GM12878 (cell line): ENCODE measurements at regions not wholly inside any gene's neighbourhood (a gene's known extent, or its start where the extent isn't known, plus 50 kb on each side); places are given as distances from the start of the nearest gene placed in this dataset.

Experiments used
- CHD1 ChIP-seq: IDR thresholded peaks from 2 replicates; pipeline ENCODE4 v1.6.1; 2012; ENCODE audit warnings: low read depth, low read length, improper control_type of control experiment
- CHD2 ChIP-seq: IDR thresholded peaks from 2 replicates; pipeline ENCODE4 v1.6.1; 2011; ENCODE audit warnings: low read depth, low read length, improper control_type of control experiment, borderline replicate concordance
- GABPA ChIP-seq: IDR thresholded peaks from 2 replicates; pipeline ENCODE4 v1.6.1; 2014; ENCODE audit warnings: antibody characterized with exemption, low read depth, mild to moderate bottlenecking, inconsistent platforms
- MYC ChIP-seq: IDR thresholded peaks from 2 replicates; pipeline ENCODE4 v1.6.1; 2011; ENCODE audit warnings: mild to moderate bottlenecking, low read length, moderate library complexity, inconsistent platforms; ENCODE audit not compliant: insufficient read depth, insufficient replicate concordance, insufficient read length, severe bottlenecking
- POLR2A ChIP-seq: IDR thresholded peaks from 2 replicates; pipeline ENCODE4 v1.6.1; 2011; ENCODE audit warnings: low read depth, mild to moderate bottlenecking, low read length
- SP1 ChIP-seq: IDR thresholded peaks from one replicate; pipeline ENCODE4 v1.6.1; 2011; ENCODE audit warnings: low read depth, low read length
- YY1 ChIP-seq: IDR thresholded peaks from 2 replicates; pipeline ENCODE4 v1.6.1; 2011; ENCODE audit warnings: low read depth, mild to moderate bottlenecking, low read length
- TF ChIP-seq, protein P1 (sequence below): IDR thresholded peaks from 2 replicates; pipeline ENCODE4 v1.6.1; 2011; ENCODE audit warnings: low read depth, low read length, improper control_type of control experiment, borderline replicate concordance
- TF ChIP-seq, protein P2 (sequence below): fragments of 450-650 bp; IDR thresholded peaks from 2 replicates; pipeline ENCODE4 v1.6.1; 2016; ENCODE audit warnings: mild to moderate bottlenecking
- TF ChIP-seq, protein P3 (sequence below), 3 experiments: IDR thresholded peaks in 2 of 3; conservative IDR thresholded peaks in 1 of 3; 2 replicates each; pipeline ENCODE4 v1.5.1; 2011; ENCODE audit warnings: low read depth in 3 of 3, low read length in 3 of 3, mild to moderate bottlenecking in 3 of 3, control low read depth in 2 of 3, moderate library complexity in 2 of 3, inconsistent platforms in 1 of 3, mixed read lengths in 1 of 3; ENCODE audit not compliant: control insufficient read depth in 2 of 3, insufficient read depth in 1 of 3; ENCODE audit errors: extremely low read depth in 1 of 3
- TF ChIP-seq, protein P4 (sequence below): fragments of 450-650 bp; IDR thresholded peaks from 2 replicates; pipeline ENCODE4 v1.6.1; 2017; ENCODE audit warnings: mild to moderate bottlenecking

DNA sequence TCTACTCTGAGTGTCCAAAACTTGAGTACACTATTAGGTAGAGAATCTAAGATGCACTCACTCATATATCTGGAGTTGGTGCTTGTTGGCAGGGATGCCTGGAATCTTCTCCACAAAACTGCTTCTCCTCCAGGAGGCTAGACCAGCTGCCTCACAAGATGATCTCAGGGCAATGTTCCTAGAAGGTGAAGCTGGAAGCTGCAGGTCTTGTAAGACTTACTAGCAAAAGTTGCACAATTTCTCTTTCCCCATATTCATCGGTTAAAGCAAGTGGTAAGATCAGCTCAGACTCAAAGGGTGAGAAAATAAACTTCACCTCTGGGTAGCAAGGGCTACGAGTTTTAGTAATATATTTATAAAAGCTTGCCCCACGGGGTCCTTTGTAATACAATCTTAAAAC, 454.4 kb upstream of the ACVR2A start:
- TF ChIP-seq GABPA (no peak), MYC (no peak), YY1 (no peak), CHD2 (no peak), SP1 (no peak), POLR2A (no peak), CHD1 (no peak)
- TF ChIP-seq, protein P1, sequence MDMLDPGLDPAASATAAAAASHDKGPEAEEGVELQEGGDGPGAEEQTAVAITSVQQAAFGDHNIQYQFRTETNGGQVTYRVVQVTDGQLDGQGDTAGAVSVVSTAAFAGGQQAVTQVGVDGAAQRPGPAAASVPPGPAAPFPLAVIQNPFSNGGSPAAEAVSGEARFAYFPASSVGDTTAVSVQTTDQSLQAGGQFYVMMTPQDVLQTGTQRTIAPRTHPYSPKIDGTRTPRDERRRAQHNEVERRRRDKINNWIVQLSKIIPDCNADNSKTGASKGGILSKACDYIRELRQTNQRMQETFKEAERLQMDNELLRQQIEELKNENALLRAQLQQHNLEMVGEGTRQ: no peak
- TF ChIP-seq, protein P2, sequence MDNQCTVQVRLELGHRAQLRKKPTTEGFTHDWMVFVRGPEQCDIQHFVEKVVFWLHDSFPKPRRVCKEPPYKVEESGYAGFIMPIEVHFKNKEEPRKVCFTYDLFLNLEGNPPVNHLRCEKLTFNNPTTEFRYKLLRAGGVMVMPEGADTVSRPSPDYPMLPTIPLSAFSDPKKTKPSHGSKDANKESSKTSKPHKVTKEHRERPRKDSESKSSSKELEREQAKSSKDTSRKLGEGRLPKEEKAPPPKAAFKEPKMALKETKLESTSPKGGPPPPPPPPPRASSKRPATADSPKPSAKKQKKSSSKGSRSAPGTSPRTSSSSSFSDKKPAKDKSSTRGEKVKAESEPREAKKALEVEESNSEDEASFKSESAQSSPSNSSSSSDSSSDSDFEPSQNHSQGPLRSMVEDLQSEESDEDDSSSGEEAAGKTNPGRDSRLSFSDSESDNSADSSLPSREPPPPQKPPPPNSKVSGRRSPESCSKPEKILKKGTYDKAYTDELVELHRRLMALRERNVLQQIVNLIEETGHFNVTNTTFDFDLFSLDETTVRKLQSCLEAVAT: no peak
- TF ChIP-seq, protein P3, sequence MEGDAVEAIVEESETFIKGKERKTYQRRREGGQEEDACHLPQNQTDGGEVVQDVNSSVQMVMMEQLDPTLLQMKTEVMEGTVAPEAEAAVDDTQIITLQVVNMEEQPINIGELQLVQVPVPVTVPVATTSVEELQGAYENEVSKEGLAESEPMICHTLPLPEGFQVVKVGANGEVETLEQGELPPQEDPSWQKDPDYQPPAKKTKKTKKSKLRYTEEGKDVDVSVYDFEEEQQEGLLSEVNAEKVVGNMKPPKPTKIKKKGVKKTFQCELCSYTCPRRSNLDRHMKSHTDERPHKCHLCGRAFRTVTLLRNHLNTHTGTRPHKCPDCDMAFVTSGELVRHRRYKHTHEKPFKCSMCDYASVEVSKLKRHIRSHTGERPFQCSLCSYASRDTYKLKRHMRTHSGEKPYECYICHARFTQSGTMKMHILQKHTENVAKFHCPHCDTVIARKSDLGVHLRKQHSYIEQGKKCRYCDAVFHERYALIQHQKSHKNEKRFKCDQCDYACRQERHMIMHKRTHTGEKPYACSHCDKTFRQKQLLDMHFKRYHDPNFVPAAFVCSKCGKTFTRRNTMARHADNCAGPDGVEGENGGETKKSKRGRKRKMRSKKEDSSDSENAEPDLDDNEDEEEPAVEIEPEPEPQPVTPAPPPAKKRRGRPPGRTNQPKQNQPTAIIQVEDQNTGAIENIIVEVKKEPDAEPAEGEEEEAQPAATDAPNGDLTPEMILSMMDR (IDR thresholded peaks at IDR 0.05 in 2 of 3, conservative IDR thresholded peaks at IDR 0.05 in 1 of 3; ENCODE audit: control insufficient read depth in 2 of 3, extremely low read depth in 1 of 3, insufficient read depth in 1 of 3, low read depth in 3 of 3, low read length in 3 of 3): no peak
- TF ChIP-seq, protein P4, sequence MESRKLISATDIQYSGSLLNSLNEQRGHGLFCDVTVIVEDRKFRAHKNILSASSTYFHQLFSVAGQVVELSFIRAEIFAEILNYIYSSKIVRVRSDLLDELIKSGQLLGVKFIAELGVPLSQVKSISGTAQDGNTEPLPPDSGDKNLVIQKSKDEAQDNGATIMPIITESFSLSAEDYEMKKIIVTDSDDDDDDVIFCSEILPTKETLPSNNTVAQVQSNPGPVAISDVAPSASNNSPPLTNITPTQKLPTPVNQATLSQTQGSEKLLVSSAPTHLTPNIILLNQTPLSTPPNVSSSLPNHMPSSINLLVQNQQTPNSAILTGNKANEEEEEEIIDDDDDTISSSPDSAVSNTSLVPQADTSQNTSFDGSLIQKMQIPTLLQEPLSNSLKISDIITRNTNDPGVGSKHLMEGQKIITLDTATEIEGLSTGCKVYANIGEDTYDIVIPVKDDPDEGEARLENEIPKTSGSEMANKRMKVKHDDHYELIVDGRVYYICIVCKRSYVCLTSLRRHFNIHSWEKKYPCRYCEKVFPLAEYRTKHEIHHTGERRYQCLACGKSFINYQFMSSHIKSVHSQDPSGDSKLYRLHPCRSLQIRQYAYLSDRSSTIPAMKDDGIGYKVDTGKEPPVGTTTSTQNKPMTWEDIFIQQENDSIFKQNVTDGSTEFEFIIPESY: no peak
